Fibroblast of lung (primary cell): ENCODE measurements at regions not wholly inside any gene's neighbourhood (a gene's known extent, or its start where the extent isn't known, plus 50 kb on each side); places are given as distances from the start of the nearest gene placed in this dataset.

ENCODE experiments used
- DNase-seq, 2 donors: peaks; one replicate each; pipeline versions ENCODE4 v3.0.0 to v3.0.0-alpha.2; 2010; ENCODE audit warnings: low read depth in 2 of 2
- H2AFZ ChIP-seq: 2 replicates; pipeline ENCODE4 v1.5.1; 2012; ENCODE audit warnings: low read length, control low read depth, inconsistent platforms
- H3K27ac ChIP-seq: 2 replicates; pipeline ENCODE4 v1.5.1; 2011; ENCODE audit warnings: low read length, control low read depth; ENCODE audit not compliant: insufficient read depth
- H3K27me3 ChIP-seq: 2 replicates; pipeline ENCODE4 v1.5.1; 2011; ENCODE audit warnings: mild to moderate bottlenecking, low read length; ENCODE audit not compliant: control insufficient read depth, insufficient read depth
- H3K36me3 ChIP-seq: 2 replicates; pipeline ENCODE4 v1.5.1; 2011; ENCODE audit warnings: low read length; ENCODE audit not compliant: control insufficient read depth, insufficient read depth
- H3K4me1 ChIP-seq: 2 replicates; pipeline ENCODE4 v1.5.1; 2011; ENCODE audit warnings: low read length; ENCODE audit not compliant: control insufficient read depth, insufficient read depth; ENCODE audit errors: extremely low read depth
- H3K4me2 ChIP-seq: 2 replicates; pipeline ENCODE4 v1.5.1; 2011; ENCODE audit warnings: low read length, control low read depth; ENCODE audit not compliant: insufficient read depth; ENCODE audit errors: extremely low read depth
- H3K4me3 ChIP-seq, 4 experiments: fragments of 200-600 bp in 1 of 4; sonication (generic) in 1 of 4; replicated peaks in 1 of 4; 2 replicates each; pipeline ENCODE4 v1.5.1; 2011 to 2016; ENCODE audit warnings: low read length in 4 of 4, low read depth in 3 of 4, mild to moderate bottlenecking in 3 of 4, control low read depth in 2 of 4, inconsistent platforms in 1 of 4, mixed read lengths in 1 of 4; ENCODE audit not compliant: insufficient read depth in 1 of 4; ENCODE audit errors: control extremely low read depth in 1 of 4
- H3K79me2 ChIP-seq: 2 replicates; pipeline ENCODE4 v1.5.1; 2012; ENCODE audit warnings: mild to moderate bottlenecking, low read length, inconsistent platforms; ENCODE audit not compliant: control insufficient read depth, insufficient read depth
- H3K9ac ChIP-seq: 2 replicates; pipeline ENCODE4 v1.5.1; 2011; ENCODE audit warnings: mild to moderate bottlenecking, low read length, control low read depth; ENCODE audit not compliant: insufficient read depth
- H3K9me3 ChIP-seq: 2 replicates; pipeline ENCODE4 v1.5.1; 2012; ENCODE audit warnings: low read depth, low read length; ENCODE audit not compliant: control insufficient read depth, insufficient read depth
- H4K20me1 ChIP-seq: 2 replicates; pipeline ENCODE4 v1.5.1; 2011; ENCODE audit warnings: low read length; ENCODE audit not compliant: control insufficient read depth, insufficient read depth; ENCODE audit errors: extremely low read depth
- CTCF ChIP-seq, 2 donors: IDR thresholded peaks in 1 of 2; conservative IDR thresholded peaks in 1 of 2; 1 replicate in 1 of 2; 2 replicates in 1 of 2; pipeline ENCODE4 v1.5.1; 2011 to 2012; ENCODE audit warnings: low read length in 2 of 2, control low read depth in 1 of 2, inconsistent platforms in 1 of 2, low read depth in 1 of 2, mild to moderate bottlenecking in 1 of 2
- EZH2 ChIP-seq: IDR thresholded peaks from 2 replicates; pipeline ENCODE4 v1.5.1; 2012; ENCODE audit warnings: low read length, control low read depth, mild to moderate bottlenecking; ENCODE audit errors: missing control alignments

GRCh38 chr5:17037751-17038150 lies 101.7 kb upstream of the MYO10 start:
- H3K4me1 ChIP-seq, result no peaks in the 10 kb centered on the region
- no peak overlapping the region for H3K4me2 ChIP-seq
- no peaks in the 10 kb centered on the region for H4K20me1 ChIP-seq
- no peak overlapping the region for H3K27ac ChIP-seq
- H3K79me2 ChIP-seq, result no peaks in the 10 kb centered on the region
- H2AFZ ChIP-seq, result no peak overlapping the region
- no peak overlapping the region for H3K4me3 ChIP-seq
- H3K9me3 ChIP-seq, result no peaks in the 10 kb centered on the region
- no peak overlapping the region for H3K9ac ChIP-seq
- DNase-seq, result peak in 1 of 2 donors; percentile 69
- no peaks in the 10 kb centered on the region for H3K36me3 ChIP-seq
- H3K27me3 ChIP-seq, result no peaks in the 10 kb centered on the region
- no peak for TF ChIP-seq CTCF (conservative IDR thresholded peaks at IDR 0.05 in 1 of 2, IDR thresholded peaks at IDR 0.05 in 1 of 2; ENCODE audit: low read depth in 1 of 2, low read length in 2 of 2)

DNA sequence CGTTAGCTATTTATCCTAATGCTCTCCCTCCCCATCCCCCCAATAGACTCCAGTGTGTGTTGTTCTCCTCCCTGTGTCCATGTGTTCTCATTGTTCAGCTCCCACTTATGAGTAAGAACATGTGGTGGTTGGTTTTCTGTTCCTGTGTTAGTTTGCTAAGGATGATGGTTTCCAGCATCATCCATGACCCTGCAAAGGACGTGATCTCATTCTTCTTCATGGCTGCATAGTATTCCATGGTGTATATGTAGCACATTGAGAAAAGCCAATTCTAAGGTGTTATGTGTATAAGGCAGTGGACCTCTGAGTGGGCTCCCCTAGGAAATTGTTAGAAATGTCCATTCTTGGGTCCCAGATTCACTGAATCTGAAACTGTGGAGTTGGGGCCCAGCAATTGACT lies 103.1 kb upstream of the MYO10 start:
- no peak overlapping the region for H3K4me2 ChIP-seq
- no peaks in the 10 kb centered on the region for H3K4me1 ChIP-seq
- H3K27ac ChIP-seq, result no peak overlapping the region
- H2AFZ ChIP-seq, result no peak overlapping the region
- DNase-seq, result no peak
- H3K9me3 ChIP-seq, result no peaks in the 10 kb centered on the region
- no peaks in the 10 kb centered on the region for H3K79me2 ChIP-seq
- H4K20me1 ChIP-seq, result no peaks in the 10 kb centered on the region
- no peak for TF ChIP-seq CTCF (conservative IDR thresholded peaks at IDR 0.05 in 1 of 2, IDR thresholded peaks at IDR 0.05 in 1 of 2; ENCODE audit: low read depth in 1 of 2, low read length in 2 of 2)
- no peak overlapping the region for H3K4me3 ChIP-seq
- H3K9ac ChIP-seq, result no peak overlapping the region
- H3K27me3 ChIP-seq, result no peaks in the 10 kb centered on the region
- H3K36me3 ChIP-seq, result no peaks in the 10 kb centered on the region

DNA sequence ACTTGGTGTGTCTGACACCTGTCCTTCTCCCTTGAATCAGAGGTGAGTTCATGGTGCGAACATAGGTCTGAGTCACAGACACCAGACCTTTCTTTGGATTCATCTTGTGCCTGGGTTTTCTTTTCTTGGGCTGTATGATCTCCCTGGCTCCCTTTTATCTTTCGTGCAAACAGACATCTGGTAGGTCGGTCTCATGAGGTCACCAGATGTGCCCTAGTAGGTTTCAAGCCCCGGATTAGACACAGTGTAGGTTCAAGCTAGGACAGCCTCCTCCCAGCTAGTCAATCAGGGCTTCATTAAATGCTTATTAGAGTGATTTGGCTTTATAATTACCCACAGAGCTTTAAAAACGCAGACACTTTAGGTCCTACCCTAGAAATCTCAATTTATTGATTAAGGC lies 106.0 kb upstream of the MYO10 start:
- Histone ChIP-seq H3K9ac (no peak overlapping the region), H3K4me2 (no peak overlapping the region), H3K4me3 (no peak overlapping the region), H3K4me1 (no peaks in the 10 kb centered on the region), H3K27me3 (no peaks in the 10 kb centered on the region), H3K9me3 (no peaks in the 10 kb centered on the region), H3K36me3 (no peaks in the 10 kb centered on the region), H2AFZ (no peak overlapping the region), H3K79me2 (no peaks in the 10 kb centered on the region), H4K20me1 (no peaks in the 10 kb centered on the region), H3K27ac (no peak overlapping the region)
- no peak for DNase-seq
- TF ChIP-seq CTCF (conservative IDR thresholded peaks at IDR 0.05 in 1 of 2, IDR thresholded peaks at IDR 0.05 in 1 of 2; ENCODE audit: low read depth in 1 of 2, low read length in 2 of 2), result no peak
- no peak for TF ChIP-seq EZH2
